ENCODE measurements at regions not wholly inside any gene's neighbourhood (a gene's known extent, or its start where the extent isn't known, plus 50 kb on each side); places are given as distances from the start of the nearest gene placed in this dataset.

DNA sequence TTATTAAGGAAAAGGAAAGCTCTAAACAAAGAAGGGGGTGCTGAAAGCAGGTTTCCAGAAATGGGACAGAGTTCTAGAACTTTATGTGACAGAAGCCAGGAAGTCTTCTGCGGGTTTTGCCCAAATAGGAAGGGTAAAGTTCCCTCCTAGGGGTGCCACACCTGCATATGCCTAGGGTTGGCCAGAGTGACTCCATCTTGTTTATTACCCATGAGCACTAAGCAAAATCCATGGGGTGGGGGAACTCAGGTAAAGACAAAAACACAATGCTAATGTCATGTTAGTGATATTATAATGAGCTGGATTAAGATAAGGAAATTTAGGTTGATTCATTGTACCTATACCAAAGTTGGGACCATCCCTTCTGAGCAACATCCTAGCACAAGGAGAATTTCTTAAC lies 1132.7 kb downstream of the KCNT2 start:
- no peak for DNase-seq (ENCODE audit: low spot score)
- Histone ChIP-seq H3K36me3 (no peaks in the 10 kb centered on the region), H3K9me3 (no peaks in the 10 kb centered on the region), H3K27me3 (replicated peaks; ENCODE audit: insufficient read depth) (no peaks in the 10 kb centered on the region), H3K27ac (no peak overlapping the region), H3K4me3 (no peak overlapping the region), H3K4me1 (ENCODE audit: control insufficient read depth in 1 of 2, low read depth in 2 of 2) (no peaks in the 10 kb centered on the region)
- ATAC-seq (ENCODE audit: insufficient number of reproducible peaks, low FRiP score, low read depth), result no peak
- TF ChIP-seq, protein P1, sequence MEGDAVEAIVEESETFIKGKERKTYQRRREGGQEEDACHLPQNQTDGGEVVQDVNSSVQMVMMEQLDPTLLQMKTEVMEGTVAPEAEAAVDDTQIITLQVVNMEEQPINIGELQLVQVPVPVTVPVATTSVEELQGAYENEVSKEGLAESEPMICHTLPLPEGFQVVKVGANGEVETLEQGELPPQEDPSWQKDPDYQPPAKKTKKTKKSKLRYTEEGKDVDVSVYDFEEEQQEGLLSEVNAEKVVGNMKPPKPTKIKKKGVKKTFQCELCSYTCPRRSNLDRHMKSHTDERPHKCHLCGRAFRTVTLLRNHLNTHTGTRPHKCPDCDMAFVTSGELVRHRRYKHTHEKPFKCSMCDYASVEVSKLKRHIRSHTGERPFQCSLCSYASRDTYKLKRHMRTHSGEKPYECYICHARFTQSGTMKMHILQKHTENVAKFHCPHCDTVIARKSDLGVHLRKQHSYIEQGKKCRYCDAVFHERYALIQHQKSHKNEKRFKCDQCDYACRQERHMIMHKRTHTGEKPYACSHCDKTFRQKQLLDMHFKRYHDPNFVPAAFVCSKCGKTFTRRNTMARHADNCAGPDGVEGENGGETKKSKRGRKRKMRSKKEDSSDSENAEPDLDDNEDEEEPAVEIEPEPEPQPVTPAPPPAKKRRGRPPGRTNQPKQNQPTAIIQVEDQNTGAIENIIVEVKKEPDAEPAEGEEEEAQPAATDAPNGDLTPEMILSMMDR (IDR thresholded peaks at IDR 0.05), result no peak

DNA sequence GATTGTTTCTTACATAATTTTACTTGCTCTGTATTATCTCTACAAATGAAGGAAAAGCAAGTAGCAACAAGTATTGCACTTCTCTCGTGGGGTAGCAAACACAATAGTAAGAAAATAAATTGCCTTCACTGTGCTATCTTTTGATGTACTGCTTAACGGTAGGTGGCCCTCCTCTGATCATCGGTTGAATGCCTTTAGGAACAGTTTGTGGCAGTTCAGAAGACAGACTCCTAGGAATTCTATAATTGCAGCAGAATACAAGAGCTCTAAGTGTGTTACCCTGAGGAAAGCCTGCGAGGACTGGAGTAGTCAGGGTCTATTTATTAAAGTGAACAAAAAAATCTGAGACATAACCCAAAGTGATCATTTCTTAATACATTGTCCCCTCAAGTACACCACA lies 1135.9 kb downstream of the KCNT2 start:
- TF ChIP-seq, protein P1 (IDR thresholded peaks at IDR 0.05), result no peak

DNA sequence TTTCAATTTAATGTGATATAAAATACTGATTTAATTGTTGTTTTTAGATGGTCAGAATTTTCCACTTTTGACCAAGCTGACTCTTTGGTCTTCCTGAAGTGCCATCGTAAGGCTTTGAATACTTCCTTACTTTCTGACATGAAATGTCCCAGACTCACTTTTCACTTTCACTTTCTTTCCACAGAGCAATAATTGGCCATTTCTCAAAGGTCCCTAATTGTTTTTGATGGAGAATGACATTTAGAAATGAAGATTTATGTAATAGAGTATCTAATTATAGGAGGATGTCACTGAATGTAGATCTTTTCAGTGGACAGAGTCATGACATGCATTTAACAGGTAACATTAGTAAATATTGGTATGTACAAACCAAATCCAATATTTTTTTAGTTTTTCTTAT lies 1141.6 kb downstream of the KCNT2 start:
- no peak for DNase-seq (ENCODE audit: low spot score)

More for the DNA sequence above, 1135.9 kb downstream of the KCNT2 start:
- H3K27me3 ChIP-seq (replicated peaks; ENCODE audit: insufficient read depth), result no peaks in the 10 kb centered on the region
- ATAC-seq (ENCODE audit: insufficient number of reproducible peaks, low FRiP score, low read depth) (no peak), DNase-seq (ENCODE audit: low spot score) (no peak)
- H3K27ac ChIP-seq, result no peak overlapping the region
- H3K4me1 ChIP-seq (ENCODE audit: control insufficient read depth in 1 of 2, low read depth in 2 of 2), result no peaks in the 10 kb centered on the region
- no peaks in the 10 kb centered on the region for H3K36me3 ChIP-seq
- H3K9me3 ChIP-seq, result no peaks in the 10 kb centered on the region
- no peak overlapping the region for H3K4me3 ChIP-seq

DNA sequence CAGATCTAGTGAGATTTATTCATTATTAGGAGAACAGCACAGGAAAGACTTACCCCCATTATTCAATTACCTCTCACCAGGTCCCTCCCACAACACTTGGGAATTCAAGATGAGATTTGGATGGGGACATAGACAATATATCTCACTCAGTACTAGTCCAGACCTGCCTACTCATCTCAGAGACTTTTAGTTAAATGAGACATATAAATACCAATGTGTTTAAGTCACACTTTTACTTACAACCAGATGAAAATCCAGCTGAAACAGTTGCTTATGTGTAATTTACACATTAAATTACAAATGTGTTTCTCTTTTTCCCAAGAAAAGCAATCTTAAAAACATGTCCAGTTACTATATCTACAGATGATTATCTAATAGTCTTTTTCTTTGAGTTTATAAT lies 1145.6 kb downstream of the KCNT2 start:
- Histone ChIP-seq H3K36me3 (no peaks in the 10 kb centered on the region), H3K27ac (no peak overlapping the region), H3K27me3 (replicated peaks; ENCODE audit: insufficient read depth) (no peaks in the 10 kb centered on the region), H3K4me1 (ENCODE audit: control insufficient read depth in 1 of 2, low read depth in 2 of 2) (no peaks in the 10 kb centered on the region), H3K9me3 (no peaks in the 10 kb centered on the region), H3K4me3 (no peak overlapping the region)
- no peak for DNase-seq (ENCODE audit: low spot score)
- ATAC-seq (ENCODE audit: insufficient number of reproducible peaks, low FRiP score, low read depth), result no peak
- TF ChIP-seq, protein P1 (IDR thresholded peaks at IDR 0.05), result no peak

More for the DNA sequence above, 1141.6 kb downstream of the KCNT2 start:
- Histone ChIP-seq H3K4me1 (ENCODE audit: control insufficient read depth in 1 of 2, low read depth in 2 of 2) (no peaks in the 10 kb centered on the region), H3K27ac (no peak overlapping the region), H3K4me3 (no peak overlapping the region), H3K9me3 (no peaks in the 10 kb centered on the region), H3K36me3 (no peaks in the 10 kb centered on the region), H3K27me3 (replicated peaks; ENCODE audit: insufficient read depth) (no peaks in the 10 kb centered on the region)
- no peak for ATAC-seq (ENCODE audit: insufficient number of reproducible peaks, low FRiP score, low read depth)
- TF ChIP-seq, protein P1 (IDR thresholded peaks at IDR 0.05), result no peak

DNA sequence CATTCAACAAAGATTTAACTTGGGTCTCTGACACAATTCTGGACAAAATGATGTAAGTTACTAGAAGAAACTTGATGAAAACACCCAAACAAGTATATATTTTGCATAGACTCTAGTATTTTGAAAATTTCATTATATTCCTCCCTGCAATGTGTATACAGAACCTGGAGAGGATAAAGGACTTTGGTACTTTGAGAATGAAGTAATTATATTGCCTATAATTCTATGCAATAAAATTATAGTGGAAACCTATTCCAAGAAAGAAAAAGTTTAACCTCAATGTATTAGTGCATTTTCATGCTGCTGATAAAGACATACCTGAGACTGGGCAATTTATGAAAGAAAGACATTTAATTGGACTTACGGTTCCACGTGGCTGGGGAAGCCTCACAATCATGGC lies 1146.1 kb downstream of the KCNT2 start:
- H3K36me3 ChIP-seq, result no peaks in the 10 kb centered on the region
- ATAC-seq (ENCODE audit: insufficient number of reproducible peaks, low FRiP score, low read depth) (no peak), DNase-seq (ENCODE audit: low spot score) (no peak)
- no peaks in the 10 kb centered on the region for H3K9me3 ChIP-seq
- no peak overlapping the region for H3K4me3 ChIP-seq
- no peaks in the 10 kb centered on the region for H3K4me1 ChIP-seq (ENCODE audit: control insufficient read depth in 1 of 2, low read depth in 2 of 2)
- no peak overlapping the region for H3K27ac ChIP-seq
- TF ChIP-seq, protein P1 (IDR thresholded peaks at IDR 0.05), result no peak
- no peaks in the 10 kb centered on the region for H3K27me3 ChIP-seq (replicated peaks; ENCODE audit: insufficient read depth)
